Effector memory CD8-positive, alpha-beta T cell (primary cell): ENCODE measurements at regions not wholly inside any gene's neighbourhood (a gene's known extent, or its start where the extent isn't known, plus 50 kb on each side); places are given as distances from the start of the nearest gene placed in this dataset.
"Not testable (repeated sequence)": the region's sequence is repeated elsewhere in the genome, so short reads cannot be mapped to it uniquely, and the experiment has no call there.

Source experiments
- ATAC-seq: fragments of 150-1000 bp; cut with Tn5 transposase; replicated peaks from 2 replicates; pipeline ENCODE4 v1.10.0; 2021; ENCODE audit warnings: mild to moderate bottlenecking, moderate library complexity
- DNase-seq, 3 experiments: peaks; one replicate each; pipeline ENCODE4 v3.0.0; 2021
- H3K27ac Mint-ChIP-seq, 2 donors: one replicate each; pipeline ENCODE4 v1.8.0; 2022; ENCODE audit warnings: mild to moderate bottlenecking in 2 of 2, mixed read lengths in 2 of 2, moderate library complexity in 2 of 2
- H3K27me3 Mint-ChIP-seq, 2 donors: one replicate each; pipeline ENCODE4 v1.8.0; 2022; ENCODE audit warnings: mixed read lengths in 2 of 2
- H3K36me3 Mint-ChIP-seq: one replicate; pipeline ENCODE4 v1.8.0; 2022; ENCODE audit warnings: mild to moderate bottlenecking, moderate library complexity, mixed read lengths; ENCODE audit not compliant: insufficient read depth
- H3K4me1 Mint-ChIP-seq, 2 donors: one replicate each; pipeline ENCODE4 v1.8.0; 2022; ENCODE audit warnings: low read depth in 2 of 2, mixed read lengths in 2 of 2
- H3K4me3 Mint-ChIP-seq, 2 donors: one replicate each; pipeline ENCODE4 v1.8.0; 2022; ENCODE audit warnings: mild to moderate bottlenecking in 2 of 2, mixed read lengths in 2 of 2, moderate library complexity in 2 of 2
- H3K9me3 Mint-ChIP-seq, 2 donors: one replicate each; pipeline ENCODE4 v1.8.0; 2022; ENCODE audit warnings: mixed read lengths in 2 of 2

DNA sequence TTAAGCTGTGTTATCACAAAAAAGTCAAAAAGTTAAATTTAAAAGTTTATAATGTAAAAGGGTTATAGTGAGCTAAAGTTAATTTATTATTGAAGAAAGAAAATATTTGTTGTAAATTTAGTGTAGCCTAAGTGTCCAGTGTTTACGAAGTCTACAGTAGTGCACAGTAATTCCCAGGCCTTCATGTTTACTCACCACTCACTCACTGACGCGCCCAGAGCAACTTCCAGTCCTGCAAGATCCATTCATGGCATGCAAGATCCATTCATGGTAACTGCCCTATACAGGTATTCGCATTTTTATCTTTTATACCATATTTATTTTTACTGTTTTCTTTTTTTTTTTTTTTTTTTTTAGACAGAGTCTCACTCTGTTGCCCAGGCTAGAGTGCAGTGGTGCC is 69.5 kb downstream of the TPRA1 start:
- Mint-ChIP-seq H3K36me3 (no peaks in the 10 kb centered on the region), H3K4me1 (no peaks in the 10 kb centered on the region), H3K27me3 (peaks cover 32 to 47% of the 10 kb centered on the region in 2 donors), H3K4me3 (no peak overlapping the region), H3K9me3 (no peaks in the 10 kb centered on the region), H3K27ac (no peak overlapping the region)
- ATAC-seq, result no peak
- no peak for DNase-seq

DNA sequence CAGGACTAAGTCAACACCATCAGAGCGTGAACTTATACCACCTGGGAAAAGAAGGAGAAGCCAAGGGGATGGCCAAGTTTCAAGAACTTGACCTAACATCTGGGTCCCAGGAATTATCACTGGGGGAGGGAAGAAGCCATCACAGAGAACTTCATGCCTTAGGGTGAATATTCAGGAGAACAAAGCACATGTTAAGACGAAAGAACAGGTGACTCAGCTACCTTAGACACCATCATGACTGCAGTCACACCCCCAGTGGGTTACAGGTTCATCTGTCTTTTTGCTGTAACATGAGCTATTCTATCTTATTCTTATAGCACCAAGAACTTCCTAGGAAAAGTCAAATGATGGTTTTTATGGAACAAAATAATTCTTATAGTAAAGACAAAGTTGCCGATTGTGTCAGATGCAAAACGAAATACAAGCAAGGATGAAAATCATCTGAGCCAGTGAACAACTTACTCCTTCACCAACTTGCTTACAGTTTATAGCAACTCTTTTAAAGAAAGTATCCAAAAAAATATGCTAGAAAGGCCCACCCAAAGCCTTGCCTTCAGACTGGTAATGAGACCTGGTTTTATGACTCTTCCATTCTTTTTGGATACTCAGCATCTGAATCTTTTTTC is 72.0 kb downstream of the TPRA1 start:
- Mint-ChIP-seq H3K27me3 (peaks cover 25 to 39% of the 10 kb centered on the region in 2 donors), H3K36me3 (no peaks in the 10 kb centered on the region), H3K27ac (no peak overlapping the region), H3K4me3 (no peak overlapping the region), H3K9me3 (no peaks in the 10 kb centered on the region), H3K4me1 (no peaks in the 10 kb centered on the region)
- DNase-seq, result no peak
- ATAC-seq, result no peak

DNA sequence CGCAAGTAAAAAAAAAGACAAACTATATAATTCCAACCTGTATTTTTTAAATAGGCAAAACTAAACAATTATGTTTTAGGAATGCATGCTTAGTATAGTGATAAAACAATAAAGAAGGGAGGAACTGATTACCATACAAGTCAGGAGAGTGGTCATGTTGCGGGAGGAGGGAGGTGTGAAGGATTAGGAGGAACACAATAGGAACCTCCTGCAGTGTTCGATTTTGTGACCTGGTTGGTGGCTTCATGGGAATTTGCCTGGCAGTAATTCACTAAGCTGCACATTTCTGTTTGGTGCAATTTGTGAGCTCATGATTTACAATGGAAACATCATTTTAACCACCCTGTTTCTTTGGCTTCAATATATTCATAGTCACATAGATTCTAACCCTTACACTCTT is 78.3 kb downstream of the TPRA1 start:
- H3K9me3 Mint-ChIP-seq, result no peaks in the 10 kb centered on the region
- no peaks in the 10 kb centered on the region for H3K36me3 Mint-ChIP-seq
- no peak overlapping the region for H3K4me3 Mint-ChIP-seq
- ATAC-seq, result no peak
- no peak overlapping the region for H3K27ac Mint-ChIP-seq
- H3K27me3 Mint-ChIP-seq, result peaks cover 24 to 26% of the 10 kb centered on the region in 2 donors
- H3K4me1 Mint-ChIP-seq, result no peaks in the 10 kb centered on the region
- no peak for DNase-seq

DNA sequence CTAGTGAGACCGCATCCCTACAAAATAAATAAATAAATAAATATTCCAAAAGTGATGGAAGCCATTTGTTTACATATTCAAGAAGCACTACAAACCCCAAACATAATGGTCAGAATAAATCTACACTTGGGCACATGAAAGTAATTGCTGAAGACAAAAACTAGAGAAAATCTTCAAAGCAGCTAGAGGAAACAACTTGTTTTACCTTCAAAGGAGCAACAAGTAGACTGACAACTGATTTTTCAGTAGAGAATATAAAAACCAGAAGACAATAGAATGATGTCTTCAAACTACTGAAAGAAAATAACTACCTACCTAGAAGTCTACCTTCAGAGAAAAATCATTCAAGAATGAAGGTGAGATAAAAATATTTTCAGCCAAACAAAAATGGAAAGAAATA is 89.4 kb downstream of the TPRA1 start:
- no peaks in the 10 kb centered on the region for H3K4me1 Mint-ChIP-seq
- no peak for ATAC-seq
- H3K27me3 Mint-ChIP-seq, result peaks cover 44 to 48% of the 10 kb centered on the region in 2 donors
- H3K36me3 Mint-ChIP-seq, result no peaks in the 10 kb centered on the region
- no peak for DNase-seq
- no peak overlapping the region for H3K4me3 Mint-ChIP-seq
- H3K9me3 Mint-ChIP-seq, result peaks cover 8 to 15% of the 10 kb centered on the region in 2 donors
- H3K27ac Mint-ChIP-seq, result no peak overlapping the region

DNA sequence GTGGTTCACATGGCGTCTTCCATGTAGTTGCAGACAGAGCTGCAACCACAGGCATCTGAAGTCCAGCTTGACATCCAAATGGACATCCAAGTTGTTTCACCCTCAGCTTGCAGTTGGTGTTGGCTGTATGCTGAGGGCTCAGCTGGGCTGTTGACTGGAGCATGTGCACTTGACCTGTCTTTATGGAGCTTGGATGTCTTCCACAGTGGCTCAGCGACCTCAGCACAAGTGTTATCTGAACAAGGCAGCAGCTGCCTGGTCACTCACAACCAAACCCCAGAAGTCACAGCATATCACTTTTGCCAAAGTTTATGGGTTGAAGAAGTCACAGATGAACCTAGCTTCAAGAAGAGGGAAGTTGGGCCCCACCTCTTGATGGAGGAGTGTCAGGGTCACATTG is 92.9 kb downstream of the TPRA1 start:
- H3K9me3 Mint-ChIP-seq, result peaks cover 7 to 12% of the 10 kb centered on the region in 2 donors
- no peak overlapping the region for H3K4me3 Mint-ChIP-seq
- ATAC-seq, result no peak
- peaks cover 35 to 72% of the 10 kb centered on the region in 2 donors for H3K27me3 Mint-ChIP-seq
- H3K4me1 Mint-ChIP-seq, result no peaks in the 10 kb centered on the region
- DNase-seq, result no peak
- H3K27ac Mint-ChIP-seq, result no peak overlapping the region
- no peaks in the 10 kb centered on the region for H3K36me3 Mint-ChIP-seq

DNA sequence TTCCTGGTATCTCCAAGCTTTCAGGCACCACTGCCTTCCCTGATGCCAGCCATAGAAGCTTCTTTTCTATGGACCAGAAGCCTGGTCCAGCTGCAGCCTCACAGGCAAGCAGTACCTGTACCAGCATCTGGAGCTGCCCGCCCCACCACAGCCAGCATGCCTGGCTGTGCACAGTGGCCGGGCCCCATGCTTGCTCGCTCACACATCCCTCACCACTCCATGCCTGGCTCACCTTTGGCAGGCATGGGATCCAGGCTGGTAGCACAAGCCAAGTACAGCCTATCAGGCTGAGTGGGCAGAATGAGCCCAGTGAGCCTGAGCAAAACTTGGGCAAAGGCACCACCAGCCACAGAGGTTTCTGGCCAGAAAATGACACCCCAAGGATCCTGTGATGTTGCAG is 93.4 kb downstream of the TPRA1 start:
- no peak for ATAC-seq
- Mint-ChIP-seq H3K27me3 (peaks cover 35 to 77% of the 10 kb centered on the region in 2 donors), H3K4me1 (no peaks in the 10 kb centered on the region)

DNA sequence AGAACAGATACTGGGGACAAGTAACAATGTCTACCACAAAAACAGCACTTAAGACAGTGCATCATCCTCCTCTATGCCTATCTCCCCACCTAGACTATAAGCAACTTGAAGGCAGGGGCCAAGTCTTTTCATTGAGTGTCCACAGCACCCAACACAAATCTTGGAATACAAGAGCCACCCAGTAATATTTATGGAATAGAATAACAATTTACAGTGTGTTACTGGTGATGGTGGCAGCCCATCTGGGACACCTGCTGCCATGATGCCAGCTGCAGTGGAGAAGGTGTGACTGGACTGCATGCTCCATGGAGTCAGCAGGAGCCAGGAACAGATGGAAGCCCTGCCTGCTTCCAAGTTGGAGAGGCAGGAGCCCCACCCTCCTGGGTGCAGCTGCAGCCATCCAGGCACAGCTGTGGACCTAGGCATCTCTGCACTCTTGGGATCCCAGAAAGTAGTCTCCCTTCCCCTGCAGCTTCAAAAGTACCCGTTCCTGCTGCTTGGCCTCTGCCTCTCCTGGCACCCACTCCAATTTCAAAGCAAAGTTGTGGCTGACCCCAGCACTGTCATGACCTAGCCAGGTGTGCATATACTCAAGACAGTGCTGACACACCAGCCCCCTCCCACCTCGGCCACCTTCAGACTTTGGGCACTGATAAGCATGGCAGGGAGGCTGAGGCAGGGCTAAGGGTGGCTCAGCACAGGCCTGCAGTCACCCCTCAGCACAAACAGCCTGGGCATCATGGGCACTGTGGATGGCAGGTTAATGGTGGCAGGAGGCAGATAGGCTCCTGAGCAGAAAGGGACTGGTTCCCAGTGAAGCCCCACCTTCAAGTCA is 94.5 kb downstream of the TPRA1 start:
- Mint-ChIP-seq H3K27me3 (peaks cover 38 to 81% of the 10 kb centered on the region in 2 donors), H3K27ac (no peak overlapping the region), H3K36me3 (no peaks in the 10 kb centered on the region), H3K9me3 (peaks cover 5 to 7% of the 10 kb centered on the region in 2 donors), H3K4me1 (no peaks in the 10 kb centered on the region), H3K4me3 (no peak overlapping the region)
- no peak for ATAC-seq
- DNase-seq, result no peak

More for the DNA sequence above, 93.4 kb downstream of the TPRA1 start:
- DNase-seq, result no peak
- peaks cover 5 to 8% of the 10 kb centered on the region in 2 donors for H3K9me3 Mint-ChIP-seq
- H3K4me3 Mint-ChIP-seq, result no peak overlapping the region
- H3K36me3 Mint-ChIP-seq, result no peaks in the 10 kb centered on the region
- no peak overlapping the region for H3K27ac Mint-ChIP-seq

DNA sequence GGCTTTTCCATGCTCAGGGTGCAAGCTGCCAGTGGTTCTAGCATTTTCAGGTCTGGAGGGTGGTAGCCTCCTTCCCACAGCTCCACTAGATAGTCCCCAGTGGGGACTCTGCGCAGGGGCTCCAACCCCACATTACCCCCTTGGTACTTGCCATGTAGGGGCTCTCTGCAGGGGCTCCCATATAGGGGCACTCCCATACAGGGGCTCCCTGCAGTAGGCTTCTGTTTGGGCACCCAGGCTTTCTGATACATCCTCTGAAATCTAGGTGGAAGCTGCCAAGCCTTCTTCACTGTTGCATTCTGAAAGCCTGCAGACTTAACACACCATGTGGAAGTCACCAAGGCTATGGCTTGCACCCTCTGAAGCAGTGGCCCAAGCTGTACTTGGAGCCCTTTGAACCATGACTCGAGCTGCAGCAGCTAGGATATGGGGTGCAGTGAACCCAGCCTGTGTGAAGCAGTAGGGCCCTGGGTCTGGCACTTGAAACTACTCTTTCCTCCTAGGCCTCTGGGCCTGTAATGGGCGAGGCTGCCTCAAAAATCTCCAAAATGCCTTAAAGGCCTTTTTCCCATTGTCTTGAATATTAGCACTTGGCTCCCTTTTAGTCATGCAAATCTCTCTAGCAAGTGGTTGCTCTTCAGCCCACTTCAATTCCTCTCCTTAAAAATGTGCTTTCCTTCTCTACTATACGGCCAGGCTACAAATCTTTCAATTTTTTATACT is 96.4 kb downstream of the TPRA1 start:
- DNase-seq, result no peak
- Mint-ChIP-seq H3K4me3 (no peak overlapping the region), H3K4me1 (no peaks in the 10 kb centered on the region), H3K9me3 (no peaks in the 10 kb centered on the region), H3K36me3 (no peaks in the 10 kb centered on the region), H3K27me3 (peaks cover 36 to 82% of the 10 kb centered on the region in 2 donors), H3K27ac (no peak overlapping the region)
- no peak for ATAC-seq

DNA sequence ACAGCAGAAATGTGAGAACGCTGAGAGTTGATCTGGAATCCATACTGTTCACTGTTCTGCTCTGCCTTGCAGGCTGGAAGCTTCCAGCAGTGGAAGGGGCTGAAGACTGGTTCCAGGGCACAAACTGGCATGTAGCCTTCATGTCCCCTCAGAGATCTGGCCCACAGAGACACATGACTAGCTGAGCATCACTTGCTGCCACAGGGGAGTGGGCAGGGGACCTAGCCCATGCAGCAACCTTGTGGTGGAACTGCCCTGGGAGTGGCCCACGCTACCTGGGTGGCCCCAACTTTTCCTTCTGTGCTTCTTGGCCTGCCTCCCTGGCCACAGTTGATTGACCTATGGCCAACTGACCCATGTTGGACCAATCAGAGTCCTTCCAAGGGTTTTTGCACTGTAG is 98.1 kb downstream of the TPRA1 start:
- no peak overlapping the region for H3K4me3 Mint-ChIP-seq
- H3K9me3 Mint-ChIP-seq, result no peaks in the 10 kb centered on the region
- no peak for ATAC-seq
- peaks cover 45 to 83% of the 10 kb centered on the region in 2 donors for H3K27me3 Mint-ChIP-seq
- no peaks in the 10 kb centered on the region for H3K36me3 Mint-ChIP-seq
- no peak overlapping the region for H3K27ac Mint-ChIP-seq
- no peaks in the 10 kb centered on the region for H3K4me1 Mint-ChIP-seq
- no peak for DNase-seq

DNA sequence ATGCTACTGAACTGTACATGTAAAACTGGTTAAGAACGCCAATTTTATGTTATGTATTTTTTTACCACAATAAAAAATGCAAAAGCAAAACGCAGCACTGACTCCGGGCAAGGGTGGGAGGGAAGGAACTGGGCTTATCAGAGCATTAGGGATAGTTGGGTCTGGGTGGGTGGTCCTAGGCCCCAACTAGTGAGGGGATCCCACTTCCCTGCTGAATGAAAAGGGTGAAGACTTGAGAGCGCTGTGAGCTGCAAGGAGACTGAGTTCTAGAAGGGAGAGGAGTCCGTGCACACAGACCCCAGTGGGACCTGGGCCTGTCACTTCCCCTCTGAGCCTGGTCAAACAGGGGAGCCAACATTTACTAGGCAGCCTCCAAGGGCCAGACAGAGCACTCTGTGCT is 98.6 kb downstream of the TPRA1 start:
- Mint-ChIP-seq H3K4me3 (no peak overlapping the region), H3K27ac (no peak overlapping the region), H3K27me3 (peaks cover 45 to 83% of the 10 kb centered on the region in 2 donors), H3K9me3 (no peaks in the 10 kb centered on the region), H3K36me3 (no peaks in the 10 kb centered on the region), H3K4me1 (no peaks in the 10 kb centered on the region)
- no peak for DNase-seq
- ATAC-seq, result no peak

DNA sequence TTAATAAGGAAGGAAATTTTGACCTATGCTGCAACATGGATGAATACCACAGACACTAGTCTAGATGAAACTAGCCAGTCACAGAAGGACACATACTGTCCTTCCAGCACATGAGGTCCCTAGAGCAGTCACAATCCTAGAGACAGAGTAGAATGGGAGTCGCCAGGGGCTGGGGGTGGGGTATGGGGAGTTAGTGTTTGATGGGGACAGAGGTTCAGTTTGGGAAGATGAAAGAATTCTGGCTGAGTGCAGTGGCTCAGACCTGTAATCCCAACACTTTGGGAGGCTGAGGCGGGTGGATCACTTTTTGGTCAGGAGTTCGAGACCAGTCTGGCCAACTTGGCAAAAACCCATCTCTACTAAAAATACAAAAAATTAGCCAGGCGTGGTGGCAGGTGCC is 99.2 kb downstream of the TPRA1 start:
- peaks cover 46 to 83% of the 10 kb centered on the region in 2 donors for H3K27me3 Mint-ChIP-seq
- H3K4me1 Mint-ChIP-seq, result no peaks in the 10 kb centered on the region
- H3K36me3 Mint-ChIP-seq, result no peaks in the 10 kb centered on the region
- DNase-seq (no peak), ATAC-seq (no peak)
- H3K4me3 Mint-ChIP-seq, result no peak overlapping the region
- H3K9me3 Mint-ChIP-seq, result no peaks in the 10 kb centered on the region
- H3K27ac Mint-ChIP-seq, result no peak overlapping the region

DNA sequence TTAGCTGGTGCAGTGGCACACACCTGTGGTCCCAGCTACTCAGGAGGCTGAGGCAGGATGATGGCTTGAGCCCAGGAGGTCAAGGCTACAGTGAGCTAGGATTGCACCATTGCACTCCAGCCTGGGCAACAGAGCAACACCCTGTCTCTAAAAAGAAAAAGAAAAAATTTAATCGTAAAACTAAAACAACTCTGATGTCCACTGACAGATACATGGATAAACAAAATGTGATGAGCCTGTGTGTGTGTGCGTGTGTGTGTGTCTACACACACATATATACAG is 99.6 kb downstream of the TPRA1 start:
- not testable (repeated sequence) for ATAC-seq, DNase-seq, H3K4me3 Mint-ChIP-seq, H3K27ac Mint-ChIP-seq, H3K9me3 Mint-ChIP-seq, H3K36me3 Mint-ChIP-seq, H3K4me1 Mint-ChIP-seq
- H3K27me3 Mint-ChIP-seq, result peaks cover 50 to 83% of the 10 kb centered on the region in 2 donors

DNA sequence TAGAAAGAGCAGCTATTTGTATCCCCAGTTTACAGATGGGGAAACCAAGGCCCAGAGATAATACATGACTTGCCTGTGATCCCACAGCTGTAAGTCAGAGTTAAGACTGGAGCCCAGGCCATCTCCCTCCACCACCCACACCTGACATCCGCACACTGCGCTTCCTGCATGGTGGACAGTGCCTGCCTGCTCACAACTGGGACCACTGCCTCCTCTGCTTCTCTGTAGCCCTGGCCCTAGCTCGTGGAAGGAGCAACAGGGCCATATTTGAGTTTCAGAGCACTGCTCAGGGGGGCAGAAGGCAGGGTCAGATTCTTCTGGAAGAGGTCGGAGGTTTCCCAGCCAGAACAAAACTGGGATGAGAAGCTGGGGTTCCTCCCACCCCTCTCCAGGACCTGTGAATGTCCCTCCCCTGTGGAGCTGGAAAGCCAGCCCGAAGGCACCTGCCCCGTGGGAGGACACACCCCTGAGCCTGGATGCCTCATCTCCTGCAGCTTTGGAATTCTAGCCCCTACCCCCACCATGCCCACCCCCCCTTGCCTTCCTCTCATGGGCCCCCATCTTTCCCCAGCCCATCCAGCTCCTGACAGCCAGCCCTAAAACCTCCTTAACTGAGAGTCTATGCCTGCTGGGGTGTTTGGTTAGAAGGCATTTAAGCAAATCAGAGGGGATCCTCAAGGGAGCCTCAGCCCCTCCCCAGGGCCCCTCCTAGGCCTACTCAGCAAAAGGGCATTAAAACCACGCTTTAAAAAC is 100.1 kb downstream of the TPRA1 start:
- Mint-ChIP-seq H3K4me1 (no peaks in the 10 kb centered on the region), H3K9me3 (no peaks in the 10 kb centered on the region), H3K36me3 (no peaks in the 10 kb centered on the region), H3K27ac (no peak overlapping the region), H3K27me3 (peaks cover 55 to 83% of the 10 kb centered on the region in 2 donors), H3K4me3 (no peak overlapping the region)
- DNase-seq (no peak), ATAC-seq (no peak)
